ENCODE measurements at regions not wholly inside any gene's neighbourhood (a gene's known extent, or its start where the extent isn't known, plus 50 kb on each side); places are given as distances from the start of the nearest gene placed in this dataset.

DNA sequence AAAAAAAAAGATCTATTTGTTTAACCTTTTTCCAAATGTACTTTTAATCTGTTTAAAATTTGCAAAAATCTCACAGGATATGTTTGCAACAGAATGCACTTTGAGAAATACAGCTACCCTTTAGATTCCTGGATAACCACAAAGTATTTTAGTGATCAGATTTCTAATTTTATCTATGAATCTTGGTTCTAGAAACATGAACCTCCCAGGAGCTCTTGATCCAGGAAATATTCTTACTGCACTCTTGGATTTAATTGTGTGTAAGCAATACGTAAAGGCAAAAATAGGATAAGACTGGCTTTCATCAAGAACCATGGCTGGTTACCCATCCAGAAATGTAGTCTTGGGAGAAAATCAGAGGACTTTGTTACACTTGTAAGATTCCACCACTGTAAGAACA, 1581.8 kb upstream of the WWC1 start:
- H3K36me3 ChIP-seq (ENCODE audit: control insufficient read depth in 4 of 4, insufficient read depth in 3 of 4, low read depth in 1 of 4, low read length in 3 of 4) = no peaks in the 10 kb centered on the region
- no peak overlapping the region for H3K27ac ChIP-seq (ENCODE audit: low read depth in 1 of 2, low read length in 2 of 2)
- no peaks in the 10 kb centered on the region for H3K9me3 ChIP-seq (ENCODE audit: control insufficient read depth in 4 of 4, low read length in 3 of 4)
- no peaks in the 10 kb centered on the region for H3K4me1 ChIP-seq (ENCODE audit: control insufficient read depth in 4 of 4, insufficient read depth in 4 of 4, low read length in 3 of 4)
- no peaks in the 10 kb centered on the region for H3K27me3 ChIP-seq (ENCODE audit: control insufficient read depth in 4 of 4, insufficient read depth in 4 of 4, low read length in 3 of 4)
- no peak overlapping the region for H3K4me3 ChIP-seq (ENCODE audit: low read depth in 1 of 3, low read length in 3 of 3)
- WGBS = 93% methylated on average over 1 of the region's 1 CpG
- H3K9ac ChIP-seq (ENCODE audit: low read depth in 1 of 2, low read length in 2 of 2) = no peak overlapping the region
- TF ChIP-seq FOXA2 (IDR thresholded peaks at IDR 0.05) = no peak
- no peak for TF ChIP-seq GABPA (IDR thresholded peaks at IDR 0.05 in 1 of 2, conservative IDR thresholded peaks at IDR 0.05 in 1 of 2)
- no peak for TF ChIP-seq YY1 (IDR thresholded peaks at IDR 0.05)
- TF ChIP-seq FOXA1 (IDR thresholded peaks at IDR 0.05) = no peak
- TF ChIP-seq RAD21 (IDR thresholded peaks at IDR 0.05) = no peak
- no peak for TF ChIP-seq EGR1 (IDR thresholded peaks at IDR 0.05; ENCODE audit: low read depth in 2 of 2)
- TF ChIP-seq HNF4G (IDR thresholded peaks at IDR 0.05) = no peak
- TF ChIP-seq, protein P1, sequence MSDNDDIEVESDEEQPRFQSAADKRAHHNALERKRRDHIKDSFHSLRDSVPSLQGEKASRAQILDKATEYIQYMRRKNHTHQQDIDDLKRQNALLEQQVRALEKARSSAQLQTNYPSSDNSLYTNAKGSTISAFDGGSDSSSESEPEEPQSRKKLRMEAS (IDR thresholded peaks at IDR 0.05) = no peak
- TF ChIP-seq, protein P2, sequence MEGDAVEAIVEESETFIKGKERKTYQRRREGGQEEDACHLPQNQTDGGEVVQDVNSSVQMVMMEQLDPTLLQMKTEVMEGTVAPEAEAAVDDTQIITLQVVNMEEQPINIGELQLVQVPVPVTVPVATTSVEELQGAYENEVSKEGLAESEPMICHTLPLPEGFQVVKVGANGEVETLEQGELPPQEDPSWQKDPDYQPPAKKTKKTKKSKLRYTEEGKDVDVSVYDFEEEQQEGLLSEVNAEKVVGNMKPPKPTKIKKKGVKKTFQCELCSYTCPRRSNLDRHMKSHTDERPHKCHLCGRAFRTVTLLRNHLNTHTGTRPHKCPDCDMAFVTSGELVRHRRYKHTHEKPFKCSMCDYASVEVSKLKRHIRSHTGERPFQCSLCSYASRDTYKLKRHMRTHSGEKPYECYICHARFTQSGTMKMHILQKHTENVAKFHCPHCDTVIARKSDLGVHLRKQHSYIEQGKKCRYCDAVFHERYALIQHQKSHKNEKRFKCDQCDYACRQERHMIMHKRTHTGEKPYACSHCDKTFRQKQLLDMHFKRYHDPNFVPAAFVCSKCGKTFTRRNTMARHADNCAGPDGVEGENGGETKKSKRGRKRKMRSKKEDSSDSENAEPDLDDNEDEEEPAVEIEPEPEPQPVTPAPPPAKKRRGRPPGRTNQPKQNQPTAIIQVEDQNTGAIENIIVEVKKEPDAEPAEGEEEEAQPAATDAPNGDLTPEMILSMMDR (IDR thresholded peaks at IDR 0.05; ENCODE audit: low read depth, low read length, missing input control) = no peak
- no peak for TF ChIP-seq TAF1 (conservative IDR thresholded peaks at IDR 0.05)
- TF ChIP-seq, protein P3, sequence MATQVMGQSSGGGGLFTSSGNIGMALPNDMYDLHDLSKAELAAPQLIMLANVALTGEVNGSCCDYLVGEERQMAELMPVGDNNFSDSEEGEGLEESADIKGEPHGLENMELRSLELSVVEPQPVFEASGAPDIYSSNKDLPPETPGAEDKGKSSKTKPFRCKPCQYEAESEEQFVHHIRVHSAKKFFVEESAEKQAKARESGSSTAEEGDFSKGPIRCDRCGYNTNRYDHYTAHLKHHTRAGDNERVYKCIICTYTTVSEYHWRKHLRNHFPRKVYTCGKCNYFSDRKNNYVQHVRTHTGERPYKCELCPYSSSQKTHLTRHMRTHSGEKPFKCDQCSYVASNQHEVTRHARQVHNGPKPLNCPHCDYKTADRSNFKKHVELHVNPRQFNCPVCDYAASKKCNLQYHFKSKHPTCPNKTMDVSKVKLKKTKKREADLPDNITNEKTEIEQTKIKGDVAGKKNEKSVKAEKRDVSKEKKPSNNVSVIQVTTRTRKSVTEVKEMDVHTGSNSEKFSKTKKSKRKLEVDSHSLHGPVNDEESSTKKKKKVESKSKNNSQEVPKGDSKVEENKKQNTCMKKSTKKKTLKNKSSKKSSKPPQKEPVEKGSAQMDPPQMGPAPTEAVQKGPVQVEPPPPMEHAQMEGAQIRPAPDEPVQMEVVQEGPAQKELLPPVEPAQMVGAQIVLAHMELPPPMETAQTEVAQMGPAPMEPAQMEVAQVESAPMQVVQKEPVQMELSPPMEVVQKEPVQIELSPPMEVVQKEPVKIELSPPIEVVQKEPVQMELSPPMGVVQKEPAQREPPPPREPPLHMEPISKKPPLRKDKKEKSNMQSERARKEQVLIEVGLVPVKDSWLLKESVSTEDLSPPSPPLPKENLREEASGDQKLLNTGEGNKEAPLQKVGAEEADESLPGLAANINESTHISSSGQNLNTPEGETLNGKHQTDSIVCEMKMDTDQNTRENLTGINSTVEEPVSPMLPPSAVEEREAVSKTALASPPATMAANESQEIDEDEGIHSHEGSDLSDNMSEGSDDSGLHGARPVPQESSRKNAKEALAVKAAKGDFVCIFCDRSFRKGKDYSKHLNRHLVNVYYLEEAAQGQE (IDR thresholded peaks at IDR 0.05) = no peak
- TF ChIP-seq, protein P4, sequence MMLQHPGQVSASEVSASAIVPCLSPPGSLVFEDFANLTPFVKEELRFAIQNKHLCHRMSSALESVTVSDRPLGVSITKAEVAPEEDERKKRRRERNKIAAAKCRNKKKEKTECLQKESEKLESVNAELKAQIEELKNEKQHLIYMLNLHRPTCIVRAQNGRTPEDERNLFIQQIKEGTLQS (IDR thresholded peaks at IDR 0.05) = no peak
- TF ChIP-seq JUND (IDR thresholded peaks at IDR 0.05) = no peak
- TF ChIP-seq NR2F2 (IDR thresholded peaks at IDR 0.05) = no peak
- no peak for TF ChIP-seq HNF4A (conservative IDR thresholded peaks at IDR 0.05)
- TF ChIP-seq, protein P5, sequence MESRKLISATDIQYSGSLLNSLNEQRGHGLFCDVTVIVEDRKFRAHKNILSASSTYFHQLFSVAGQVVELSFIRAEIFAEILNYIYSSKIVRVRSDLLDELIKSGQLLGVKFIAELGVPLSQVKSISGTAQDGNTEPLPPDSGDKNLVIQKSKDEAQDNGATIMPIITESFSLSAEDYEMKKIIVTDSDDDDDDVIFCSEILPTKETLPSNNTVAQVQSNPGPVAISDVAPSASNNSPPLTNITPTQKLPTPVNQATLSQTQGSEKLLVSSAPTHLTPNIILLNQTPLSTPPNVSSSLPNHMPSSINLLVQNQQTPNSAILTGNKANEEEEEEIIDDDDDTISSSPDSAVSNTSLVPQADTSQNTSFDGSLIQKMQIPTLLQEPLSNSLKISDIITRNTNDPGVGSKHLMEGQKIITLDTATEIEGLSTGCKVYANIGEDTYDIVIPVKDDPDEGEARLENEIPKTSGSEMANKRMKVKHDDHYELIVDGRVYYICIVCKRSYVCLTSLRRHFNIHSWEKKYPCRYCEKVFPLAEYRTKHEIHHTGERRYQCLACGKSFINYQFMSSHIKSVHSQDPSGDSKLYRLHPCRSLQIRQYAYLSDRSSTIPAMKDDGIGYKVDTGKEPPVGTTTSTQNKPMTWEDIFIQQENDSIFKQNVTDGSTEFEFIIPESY (IDR thresholded peaks at IDR 0.05) = no peak
- TF ChIP-seq RXRA (IDR thresholded peaks at IDR 0.05) = no peak
- no peak for TF ChIP-seq SP1 (IDR thresholded peaks at IDR 0.05)
- no peak for DNase-seq (ENCODE audit: low spot score)

All from liver (tissue), 8 donors.